Occipital lobe (tissue), 1 donor: ENCODE measurements at regions not wholly inside any gene's neighbourhood (a gene's known extent, or its start where the extent isn't known, plus 50 kb on each side); places are given as distances from the start of the nearest gene placed in this dataset.

ENCODE experiments used
- DNase-seq: peaks from one replicate; lab custom pipeline; 2025; lab: John Stamatoyannopoulos, UW

DNA sequence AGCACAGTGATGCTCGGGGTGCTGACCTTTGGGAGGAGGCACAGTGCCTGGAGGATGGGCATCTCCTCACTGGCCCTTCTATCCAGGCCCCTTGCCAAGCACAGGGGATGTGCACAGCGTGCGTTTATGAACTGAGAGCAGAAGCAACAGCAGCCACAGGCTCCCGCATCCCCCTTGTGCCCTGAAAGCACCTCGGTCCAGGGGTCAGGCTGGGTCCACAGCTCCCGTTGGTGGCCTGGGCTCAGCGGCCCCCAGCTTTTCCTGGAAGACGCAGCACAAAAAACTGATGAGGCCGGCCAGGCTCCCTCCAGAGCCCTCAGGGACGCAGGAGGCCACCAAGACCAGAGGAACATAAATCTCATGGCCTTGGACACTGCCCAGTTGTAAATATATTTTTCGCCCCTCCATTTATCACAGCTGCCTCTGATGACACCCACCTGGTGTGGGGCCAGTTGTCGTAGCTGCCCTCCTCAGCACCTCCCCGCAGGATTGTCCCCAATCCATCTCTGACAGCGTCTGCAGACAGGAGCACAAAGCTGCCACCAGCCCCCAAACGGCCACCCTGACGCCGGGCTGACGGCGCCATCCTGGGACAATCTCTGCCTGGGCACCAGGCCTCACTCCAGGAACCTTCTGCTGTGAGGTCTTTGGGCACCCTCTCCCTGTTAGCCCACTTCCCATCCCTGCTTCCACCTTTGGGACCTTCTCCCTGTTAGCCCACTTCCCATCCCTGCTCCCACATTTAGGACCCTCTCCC is 203.1 kb downstream of the BRD1 start:
- no peak for DNase-seq

DNA sequence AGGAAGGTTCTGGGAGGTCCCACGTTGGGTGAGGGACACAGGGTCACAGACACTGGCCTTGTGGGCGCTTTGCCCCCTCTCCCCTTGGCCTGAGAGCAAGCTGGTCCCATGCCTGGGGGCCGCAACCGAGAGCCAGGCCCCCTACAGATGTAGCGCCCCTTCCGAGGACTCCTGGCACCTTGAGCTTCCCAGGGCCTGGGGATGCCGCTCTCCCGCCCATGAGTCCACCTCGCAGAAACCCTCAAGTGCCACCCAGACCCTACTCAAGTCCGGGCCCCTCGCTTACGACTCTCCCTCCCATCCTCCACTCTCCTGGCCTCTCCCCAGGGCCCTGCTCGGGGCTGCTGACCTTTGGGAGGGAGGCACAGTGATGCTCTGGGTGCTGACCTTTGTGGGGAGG is 204.0 kb downstream of the BRD1 start:
- no peak for DNase-seq

DNA sequence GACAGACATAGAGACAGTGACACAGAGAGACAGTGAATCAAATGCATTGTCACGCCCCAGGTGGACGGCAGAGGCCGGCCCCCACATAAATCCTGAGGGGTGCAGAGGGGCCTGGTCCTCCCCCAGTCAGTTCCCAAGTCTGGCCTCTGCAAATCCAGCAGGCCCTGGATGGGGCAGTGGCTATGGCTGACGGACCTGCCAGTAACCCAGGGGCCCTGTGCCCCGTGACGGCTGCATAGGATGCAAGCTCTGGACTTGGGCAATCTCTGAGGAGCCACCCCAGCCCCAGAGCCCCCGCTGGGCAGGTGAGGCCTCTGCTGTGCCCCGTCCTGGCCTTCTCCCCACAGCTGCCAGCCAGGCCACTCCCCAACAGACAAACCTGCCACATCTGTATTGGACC is 204.5 kb downstream of the BRD1 start:
- DNase-seq, result no peak

DNA sequence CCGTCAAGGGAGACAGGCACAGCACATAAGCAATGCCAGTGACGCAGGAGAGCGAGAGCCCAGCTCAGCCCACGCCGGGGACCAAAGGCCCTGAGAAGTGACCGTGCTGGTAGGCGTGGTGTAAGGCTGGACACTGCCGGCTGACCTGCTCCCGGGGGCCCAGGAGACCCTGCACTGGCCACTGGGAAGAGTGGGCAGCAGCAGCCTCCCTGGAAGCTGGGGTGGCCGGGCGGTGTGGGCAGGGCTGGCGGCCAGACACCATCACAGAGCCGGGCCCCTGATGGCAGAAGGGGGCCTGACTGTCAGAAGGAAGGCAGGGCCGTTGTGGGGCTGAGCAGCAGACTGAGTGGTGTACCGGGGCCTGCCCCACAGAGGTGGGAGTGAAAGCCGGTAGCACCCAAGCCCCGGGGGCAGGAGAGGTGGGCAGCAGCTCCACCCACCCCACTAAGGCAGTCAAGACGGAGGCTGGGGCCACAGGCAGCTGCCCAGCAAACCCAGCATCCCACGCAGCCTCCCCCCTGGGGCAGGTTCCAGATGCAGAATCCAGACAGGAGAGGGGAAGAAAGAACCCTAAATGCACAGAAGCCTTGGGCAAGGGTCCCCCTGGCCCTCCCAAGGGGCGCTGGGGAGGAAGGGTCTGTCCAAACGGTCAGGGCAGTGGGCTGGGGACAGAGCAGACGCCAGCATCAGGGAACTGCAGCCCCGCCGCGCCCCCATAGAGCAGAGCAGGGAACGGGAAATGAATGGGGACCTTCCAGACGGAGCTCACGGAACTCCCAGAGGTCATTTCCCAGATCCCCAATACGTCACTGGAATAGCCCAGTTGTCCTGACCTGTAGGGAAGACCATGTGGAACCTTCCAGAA is 205.2 kb downstream of the BRD1 start:
- DNase-seq, result no peak

DNA sequence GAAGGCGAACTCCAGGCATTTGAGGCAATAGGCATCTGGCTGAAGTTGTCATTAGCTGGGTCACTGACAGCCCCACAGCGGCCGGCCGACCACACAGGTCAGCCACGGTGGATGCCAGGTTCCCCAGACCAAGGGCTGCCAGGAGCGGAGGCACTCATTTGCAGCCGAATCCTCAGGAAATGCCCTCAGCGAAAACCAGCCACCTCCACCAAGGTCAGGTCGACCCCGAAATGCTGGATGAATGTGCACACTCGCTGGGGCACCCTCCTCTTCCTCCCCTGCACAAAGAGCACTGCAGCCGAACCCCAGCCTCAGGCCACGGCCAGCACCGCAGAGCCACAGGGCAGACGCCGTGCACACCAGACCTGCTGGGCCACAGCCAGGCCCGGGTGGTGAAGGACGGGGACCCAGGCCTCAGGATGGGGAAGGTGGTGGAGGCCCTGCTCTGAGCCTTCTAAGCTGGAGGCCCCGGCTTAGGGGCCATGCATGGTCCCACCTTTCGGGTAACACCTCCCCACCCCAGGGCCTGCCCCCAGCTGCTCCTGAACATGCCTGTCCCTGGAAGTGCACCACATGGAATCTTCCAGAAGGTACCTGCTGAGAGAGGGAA is 206.0 kb downstream of the BRD1 start:
- no peak for DNase-seq

DNA sequence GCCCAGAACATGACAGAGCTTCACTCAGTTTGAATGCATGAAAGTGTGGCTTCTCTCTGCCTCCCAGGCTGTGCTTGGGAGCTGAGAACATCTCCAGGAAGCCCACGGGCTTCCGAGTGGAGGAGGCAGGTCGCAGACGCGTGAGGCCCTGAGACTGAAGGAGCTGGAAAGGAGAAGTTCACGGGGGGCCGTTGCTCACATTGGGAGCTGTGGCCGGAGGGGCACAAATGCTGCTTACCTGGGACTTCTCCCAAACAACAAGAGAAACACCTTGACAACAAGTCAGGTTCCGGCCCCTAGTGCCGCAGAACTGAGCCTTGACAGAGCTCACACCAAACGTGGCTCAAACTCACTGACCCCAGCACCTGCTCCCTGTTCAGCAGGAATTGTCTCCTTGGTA is 207.0 kb downstream of the BRD1 start:
- no peak for DNase-seq

DNA sequence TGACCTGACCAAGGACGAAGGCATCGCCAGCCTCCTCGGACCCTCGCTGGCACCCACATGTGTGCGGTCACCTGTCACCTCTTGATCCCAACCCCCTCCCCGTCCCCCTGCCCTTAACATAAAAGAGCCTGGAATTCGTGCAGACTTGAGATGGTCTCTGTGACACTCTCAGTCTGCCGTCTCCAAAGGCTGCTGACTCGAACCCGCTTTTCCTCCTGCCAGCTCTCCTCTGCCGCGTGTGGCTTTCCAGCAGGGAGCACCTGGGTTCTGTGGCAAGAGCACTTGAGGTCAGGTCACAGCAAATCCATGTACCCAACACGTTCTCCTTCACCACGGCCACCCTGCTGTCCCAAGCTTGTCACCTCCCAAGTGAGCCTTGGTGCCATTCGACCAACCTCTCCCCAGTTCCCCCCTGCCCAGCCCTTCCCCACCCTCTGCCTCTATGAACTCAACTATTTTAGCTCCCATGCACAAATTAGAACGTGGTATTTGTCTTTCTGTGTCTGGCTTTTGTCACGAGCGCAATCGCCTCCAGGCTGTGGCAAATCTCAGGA is 207.6 kb downstream of the BRD1 start:
- DNase-seq, result no peak

DNA sequence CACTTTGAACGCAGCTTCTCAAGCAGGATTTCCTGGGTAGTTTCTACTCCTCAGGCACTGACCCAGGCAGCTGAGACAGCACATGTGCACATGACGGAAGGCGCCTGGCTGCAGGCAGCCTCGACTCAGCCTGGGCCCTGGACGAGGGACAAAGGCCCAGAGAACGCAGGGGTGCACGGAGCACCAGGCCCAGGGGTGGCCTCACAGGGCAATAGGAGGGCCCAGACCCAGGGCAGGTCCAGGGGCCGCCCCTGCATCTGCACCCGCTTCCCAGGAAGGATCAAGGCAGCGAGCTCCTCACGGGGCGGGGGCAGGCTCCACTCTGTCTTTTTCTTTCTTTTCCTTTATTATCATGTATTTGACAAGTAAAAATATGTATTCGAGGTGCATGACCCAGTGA is 208.4 kb downstream of the BRD1 start:
- no peak for DNase-seq

DNA sequence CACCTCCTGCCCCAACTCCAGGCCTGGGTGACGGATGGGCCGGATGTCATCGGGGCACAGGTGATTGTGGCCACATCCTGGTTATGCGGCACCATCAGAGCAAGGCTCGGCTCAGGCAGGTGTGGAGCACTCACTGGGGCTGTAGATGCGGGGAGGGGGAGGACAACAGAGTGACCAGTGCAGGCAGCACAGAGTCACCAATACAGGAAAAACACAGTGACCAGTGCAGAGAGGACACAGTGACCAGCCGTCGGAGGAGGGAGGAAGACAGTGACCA is 209.1 kb downstream of the BRD1 start:
- DNase-seq, result no peak

DNA sequence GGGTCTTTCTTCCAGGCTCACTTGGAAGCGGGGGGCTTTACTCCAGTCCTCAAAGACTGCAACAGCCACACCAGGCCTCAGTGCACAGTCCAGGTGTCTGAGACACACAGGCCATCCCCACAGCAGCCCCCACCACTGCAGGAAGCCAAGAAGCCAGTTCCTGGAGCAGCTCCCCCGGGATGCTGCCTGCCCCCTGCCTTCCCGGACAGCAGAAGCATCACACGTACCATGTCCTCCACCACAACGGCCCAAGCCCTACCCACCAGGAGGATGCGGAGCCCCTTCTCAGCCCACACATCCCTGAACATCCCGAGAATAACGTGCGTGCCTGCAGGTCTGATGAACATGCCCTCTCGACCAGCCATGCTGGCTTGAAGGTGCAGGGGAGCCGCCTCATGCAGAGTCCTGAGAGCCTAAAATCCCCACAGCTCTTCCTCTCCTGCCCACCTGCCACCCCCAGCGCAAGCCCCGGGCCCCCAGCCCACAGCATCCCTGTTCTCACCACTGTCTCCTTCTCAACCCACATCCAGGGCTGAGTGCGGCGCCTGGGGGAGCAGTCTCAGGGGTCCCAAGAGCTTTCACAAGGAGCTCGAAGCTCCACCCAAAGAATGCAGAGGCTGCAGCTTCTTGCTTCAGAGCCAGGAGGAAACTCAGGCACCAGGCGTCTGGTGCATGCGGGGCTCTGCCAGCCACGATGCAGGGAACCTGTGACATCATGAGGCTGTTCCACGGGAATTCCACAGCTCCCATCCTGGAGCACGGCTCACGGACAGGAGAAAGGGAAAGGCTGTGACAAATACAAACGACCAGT is 209.6 kb downstream of the BRD1 start:
- no peak for DNase-seq

DNA sequence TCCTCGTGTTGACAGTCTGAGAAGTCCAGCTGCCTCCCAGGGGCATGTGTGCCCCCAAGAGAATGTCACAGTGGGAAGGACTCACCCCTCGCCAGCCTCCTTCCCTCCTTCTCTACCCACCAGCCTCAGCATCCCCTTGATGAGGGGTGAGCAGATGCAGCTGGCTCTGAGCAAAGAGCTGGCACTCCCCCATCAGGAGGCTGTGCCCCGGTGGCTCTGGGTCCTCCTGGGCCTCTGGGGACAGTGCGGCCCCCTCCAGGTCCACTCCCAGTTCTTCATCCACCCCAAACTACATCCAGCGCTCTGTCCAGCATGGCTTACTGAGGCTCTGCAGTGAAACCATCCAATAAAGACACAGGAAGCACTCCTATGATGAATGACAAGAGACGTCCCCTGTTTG is 210.4 kb downstream of the BRD1 start:
- no peak for DNase-seq

DNA sequence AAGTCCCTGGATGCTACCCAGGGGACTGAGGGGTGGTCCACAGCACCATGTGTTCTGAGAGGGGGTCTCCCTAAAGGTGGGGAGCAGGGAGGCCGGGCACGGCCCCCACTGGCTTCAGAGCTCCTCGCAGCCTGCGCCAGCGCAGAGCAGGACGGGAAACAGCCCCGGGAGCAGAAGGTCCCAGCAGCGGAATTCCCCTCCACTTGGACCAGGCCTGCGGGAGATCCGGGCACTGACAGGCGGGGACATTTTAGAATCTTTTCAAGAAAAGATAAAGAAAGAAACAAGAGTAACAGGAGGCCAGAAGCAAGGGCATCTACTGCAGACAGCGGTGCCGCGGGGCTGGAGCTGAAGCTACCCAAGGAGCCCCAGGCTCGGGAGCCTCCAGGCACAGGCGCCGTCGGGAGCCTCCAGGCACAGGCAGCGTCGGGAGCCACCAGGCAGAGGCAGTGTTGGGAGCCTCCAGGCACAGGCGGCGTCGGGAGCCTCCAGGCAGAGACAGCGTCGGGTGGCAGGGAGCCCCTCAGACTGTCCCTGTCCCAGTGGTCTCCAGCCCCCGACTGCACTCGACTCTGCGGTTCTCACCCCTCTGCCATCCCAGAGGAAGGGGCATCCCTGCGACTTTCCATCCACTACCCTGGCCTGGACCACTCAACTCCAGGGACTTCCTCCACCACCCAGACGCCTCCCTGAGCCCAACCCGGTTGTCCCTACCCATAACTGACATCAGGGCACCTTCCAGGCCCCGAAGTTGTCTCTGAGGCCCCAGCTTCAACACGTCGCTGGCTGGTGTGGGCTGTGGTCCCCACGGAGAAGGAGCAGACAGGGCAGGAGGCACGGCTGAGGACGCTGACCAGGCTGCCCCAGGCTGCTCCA is 211.1 kb downstream of the BRD1 start:
- DNase-seq, result no peak

DNA sequence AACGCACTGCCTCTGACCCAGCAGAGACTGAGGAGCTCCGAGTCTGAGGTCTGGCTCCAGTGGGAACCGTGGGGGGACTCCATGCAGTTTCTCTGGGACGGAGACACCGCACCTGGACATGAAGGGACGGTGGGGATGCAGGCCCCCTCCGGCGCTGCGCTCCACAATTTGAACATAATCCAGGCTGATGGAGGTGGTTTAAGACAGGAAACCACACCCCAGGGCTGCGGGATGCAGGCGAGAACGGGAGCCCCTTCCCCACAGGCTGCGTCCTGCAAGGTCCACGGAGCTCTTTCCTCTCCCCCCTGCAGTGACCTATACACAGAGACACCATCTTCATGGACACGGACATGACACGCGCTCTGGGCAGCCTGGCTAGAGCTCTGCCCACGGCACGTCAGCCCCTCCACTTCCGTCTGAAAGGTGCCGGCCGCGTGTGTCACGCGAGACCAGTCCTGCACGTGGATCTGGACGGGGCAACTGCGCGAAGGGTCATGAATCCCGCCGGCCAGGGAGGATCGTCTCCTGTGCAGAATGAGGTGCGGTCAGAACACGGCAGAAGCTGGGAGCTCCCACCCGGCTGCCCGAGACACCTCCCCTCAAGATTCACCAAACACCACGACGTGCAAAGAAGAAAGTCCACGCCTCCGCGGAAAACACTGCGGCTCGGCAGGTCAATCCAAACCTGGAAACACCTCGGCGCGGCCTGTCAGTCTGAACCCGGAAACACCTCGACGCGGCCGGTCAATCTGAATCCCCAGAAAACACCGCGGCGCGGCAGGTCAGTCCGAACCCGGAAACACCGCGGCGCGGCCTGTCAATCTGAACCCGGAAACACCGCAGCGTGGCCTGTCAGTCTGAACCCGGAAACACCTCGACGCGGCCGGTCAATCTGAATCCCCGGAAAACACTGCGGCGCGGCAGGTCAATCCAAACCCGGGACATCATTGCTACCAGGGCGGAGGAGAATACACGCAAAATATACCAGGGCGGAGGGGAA is 212.4 kb downstream of the BRD1 start:
- DNase-seq, result no peak

DNA sequence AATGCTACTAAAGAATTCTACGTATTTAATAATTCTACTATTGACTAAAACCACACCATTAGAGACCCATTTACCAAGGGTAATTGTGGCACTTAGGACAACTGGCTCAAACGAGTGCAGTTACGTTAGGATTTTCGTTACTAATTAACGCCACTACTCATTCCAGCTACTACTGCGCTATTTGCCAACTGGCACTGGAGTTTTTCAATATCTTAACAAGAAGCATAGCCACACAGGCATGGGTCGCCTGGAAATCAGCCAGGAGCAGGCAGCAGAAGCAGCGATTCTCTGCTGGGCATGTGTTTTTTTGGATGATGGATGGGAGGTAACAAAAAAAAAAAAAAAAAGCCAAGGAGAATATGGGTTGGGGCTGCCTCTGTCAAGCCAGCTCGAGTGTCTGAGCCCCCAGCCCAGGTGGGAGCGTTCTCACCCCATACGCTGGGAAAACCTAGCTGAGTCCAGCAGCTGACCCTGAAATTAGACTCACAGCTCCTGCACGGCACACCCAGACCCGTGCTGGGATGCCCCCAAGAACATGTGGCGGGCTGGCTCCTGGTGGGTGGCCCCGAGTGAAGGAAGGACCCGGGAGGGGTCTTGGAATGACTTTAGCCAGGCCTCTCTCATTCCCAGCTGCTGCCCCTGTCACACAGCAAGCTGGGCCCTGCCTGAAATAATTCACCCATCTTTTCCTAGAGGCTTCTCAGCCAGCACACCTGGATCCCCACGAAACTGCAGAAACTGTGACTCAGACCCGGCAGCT is 214.0 kb downstream of the BRD1 start:
- no peak for DNase-seq

DNA sequence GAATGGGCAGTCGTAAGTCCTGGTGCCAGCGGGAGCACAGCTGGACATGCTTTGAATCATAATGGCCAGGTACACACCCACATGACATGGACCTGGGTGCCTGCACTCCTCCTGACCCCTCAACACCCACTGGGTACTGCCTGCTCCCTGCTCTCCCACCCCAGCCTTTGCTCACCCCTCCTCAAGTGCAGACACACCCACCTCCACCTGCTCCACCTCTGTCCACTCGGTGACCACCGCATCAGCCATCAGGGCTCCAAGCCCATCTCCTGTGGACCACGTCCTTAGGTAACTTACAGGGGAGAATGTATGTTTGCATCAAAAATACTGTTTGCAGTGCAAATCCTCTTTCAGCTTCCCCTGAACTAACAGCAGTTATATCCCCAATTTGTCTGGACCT is 214.6 kb downstream of the BRD1 start:
- no peak for DNase-seq

DNA sequence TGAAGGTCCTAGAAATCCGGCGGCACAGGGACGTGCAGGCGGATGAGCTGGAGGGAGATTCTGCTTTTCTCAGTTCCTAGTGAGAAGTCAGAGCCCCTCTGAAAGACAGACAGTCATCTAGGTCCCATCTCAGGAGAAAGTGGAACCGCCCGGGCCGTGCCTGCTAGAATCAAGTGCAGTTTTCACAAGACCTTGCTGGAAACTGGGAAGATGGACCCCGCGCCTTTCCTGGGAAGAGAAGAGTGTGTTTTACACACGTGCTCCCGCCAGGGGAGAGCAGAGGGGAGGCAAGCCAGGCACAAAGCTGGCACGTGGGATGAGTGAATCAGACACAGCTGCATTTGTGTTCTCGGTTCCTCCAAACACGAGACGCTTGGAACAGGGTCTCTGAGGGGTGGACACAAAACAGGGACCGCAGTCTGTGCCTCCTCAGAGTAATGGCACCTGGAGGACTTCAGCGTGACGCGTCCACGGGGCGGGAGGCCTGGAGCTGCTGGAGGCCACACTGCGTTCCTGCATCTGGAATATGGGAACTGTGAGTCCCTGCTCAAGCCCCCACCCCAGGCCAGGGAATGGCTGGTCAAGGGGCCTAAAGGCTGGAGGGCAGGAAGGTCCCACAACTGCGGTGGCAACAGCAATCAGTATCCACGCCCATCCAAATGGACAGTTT is 218.3 kb downstream of the BRD1 start:
- DNase-seq, result no peak

DNA sequence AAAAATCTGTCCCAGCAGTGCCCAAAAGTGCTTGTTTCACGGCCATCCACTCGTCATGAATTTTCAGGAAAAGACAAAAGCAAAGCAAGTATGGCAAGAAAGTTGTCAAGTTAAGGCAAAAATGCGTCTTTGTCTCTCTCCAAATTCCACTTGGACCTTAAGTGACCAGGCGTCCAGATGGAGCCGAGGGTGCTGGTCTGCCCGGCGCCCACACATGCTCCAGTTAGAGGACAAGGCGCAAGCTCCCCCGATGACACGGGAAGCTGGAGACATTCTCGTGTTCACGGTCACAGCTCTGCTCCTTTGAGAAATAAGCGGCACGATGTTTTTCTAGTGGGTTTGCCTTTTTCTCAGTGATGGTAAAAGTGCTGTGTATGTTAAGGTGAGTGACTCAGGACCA is 219.0 kb downstream of the BRD1 start:
- no peak for DNase-seq

DNA sequence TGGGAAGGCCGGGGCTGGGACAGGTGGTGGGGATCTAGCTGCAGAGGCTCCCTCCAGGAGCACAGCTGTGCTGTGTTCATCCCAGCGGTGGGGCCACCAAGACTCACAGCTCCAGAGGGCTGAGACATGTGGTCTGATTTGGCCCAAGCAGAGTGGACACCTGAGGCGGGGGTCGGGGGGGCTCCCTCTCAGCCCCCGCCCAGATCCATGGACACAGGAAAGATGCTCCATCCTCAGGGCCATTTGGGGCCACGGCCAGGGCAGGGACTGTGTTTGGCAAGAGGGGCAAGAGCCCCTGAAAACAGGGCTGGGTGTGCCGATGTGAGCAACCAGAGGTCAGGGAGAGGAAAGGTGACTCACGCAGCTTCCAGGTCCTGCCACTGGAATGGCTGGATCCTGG is 219.4 kb downstream of the BRD1 start:
- no peak for DNase-seq
